ENCODE measurements at regions not wholly inside any gene's neighbourhood (a gene's known extent, or its start where the extent isn't known, plus 50 kb on each side); places are given as distances from the start of the nearest gene placed in this dataset.

DNA sequence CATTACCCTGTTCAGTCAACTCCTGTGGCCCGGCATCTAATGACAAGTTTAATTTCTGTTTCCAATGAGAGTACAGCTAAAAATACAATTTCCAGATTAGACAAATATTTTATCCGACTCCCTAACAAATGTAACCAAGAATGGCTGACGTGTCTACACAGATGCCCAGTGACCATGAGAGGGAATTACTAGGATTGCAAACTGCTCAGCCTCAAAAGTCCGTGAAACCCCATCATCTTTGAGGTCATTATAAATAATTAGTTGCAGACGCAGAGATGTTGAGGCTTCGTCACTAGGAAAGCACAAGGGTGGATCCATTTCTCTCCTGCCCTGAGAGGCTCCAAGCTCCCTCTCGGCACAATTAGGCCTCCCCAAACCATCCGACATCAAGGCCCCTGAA lies 104.1 kb upstream of the ZNF507 start:
- no peak overlapping the region for H3K27ac ChIP-seq
- TF ChIP-seq POLR2A (IDR thresholded peaks at IDR 0.05) (no peak), EP300 (IDR thresholded peaks at IDR 0.05) (no peak), POLR2AphosphoS5 (IDR thresholded peaks at IDR 0.05) (no peak)
- TF ChIP-seq, protein P1, sequence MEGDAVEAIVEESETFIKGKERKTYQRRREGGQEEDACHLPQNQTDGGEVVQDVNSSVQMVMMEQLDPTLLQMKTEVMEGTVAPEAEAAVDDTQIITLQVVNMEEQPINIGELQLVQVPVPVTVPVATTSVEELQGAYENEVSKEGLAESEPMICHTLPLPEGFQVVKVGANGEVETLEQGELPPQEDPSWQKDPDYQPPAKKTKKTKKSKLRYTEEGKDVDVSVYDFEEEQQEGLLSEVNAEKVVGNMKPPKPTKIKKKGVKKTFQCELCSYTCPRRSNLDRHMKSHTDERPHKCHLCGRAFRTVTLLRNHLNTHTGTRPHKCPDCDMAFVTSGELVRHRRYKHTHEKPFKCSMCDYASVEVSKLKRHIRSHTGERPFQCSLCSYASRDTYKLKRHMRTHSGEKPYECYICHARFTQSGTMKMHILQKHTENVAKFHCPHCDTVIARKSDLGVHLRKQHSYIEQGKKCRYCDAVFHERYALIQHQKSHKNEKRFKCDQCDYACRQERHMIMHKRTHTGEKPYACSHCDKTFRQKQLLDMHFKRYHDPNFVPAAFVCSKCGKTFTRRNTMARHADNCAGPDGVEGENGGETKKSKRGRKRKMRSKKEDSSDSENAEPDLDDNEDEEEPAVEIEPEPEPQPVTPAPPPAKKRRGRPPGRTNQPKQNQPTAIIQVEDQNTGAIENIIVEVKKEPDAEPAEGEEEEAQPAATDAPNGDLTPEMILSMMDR (IDR thresholded peaks at IDR 0.05) = no peak
- H3K4me1 ChIP-seq = no peaks in the 10 kb centered on the region
- DNase-seq = no peak
- ATAC-seq (ENCODE audit: low FRiP score in 2 of 2) = peak in 1 of 2 donors; percentile 27
- no peak overlapping the region for H3K4me3 ChIP-seq
- H3K27me3 ChIP-seq = no peaks in the 10 kb centered on the region
- H3K9me3 ChIP-seq = no peaks in the 10 kb centered on the region
- H3K36me3 ChIP-seq = no peaks in the 10 kb centered on the region
- 84 to 89% methylated on average over 8 of the region's 8 CpGs for WGBS, 2 donors

DNA sequence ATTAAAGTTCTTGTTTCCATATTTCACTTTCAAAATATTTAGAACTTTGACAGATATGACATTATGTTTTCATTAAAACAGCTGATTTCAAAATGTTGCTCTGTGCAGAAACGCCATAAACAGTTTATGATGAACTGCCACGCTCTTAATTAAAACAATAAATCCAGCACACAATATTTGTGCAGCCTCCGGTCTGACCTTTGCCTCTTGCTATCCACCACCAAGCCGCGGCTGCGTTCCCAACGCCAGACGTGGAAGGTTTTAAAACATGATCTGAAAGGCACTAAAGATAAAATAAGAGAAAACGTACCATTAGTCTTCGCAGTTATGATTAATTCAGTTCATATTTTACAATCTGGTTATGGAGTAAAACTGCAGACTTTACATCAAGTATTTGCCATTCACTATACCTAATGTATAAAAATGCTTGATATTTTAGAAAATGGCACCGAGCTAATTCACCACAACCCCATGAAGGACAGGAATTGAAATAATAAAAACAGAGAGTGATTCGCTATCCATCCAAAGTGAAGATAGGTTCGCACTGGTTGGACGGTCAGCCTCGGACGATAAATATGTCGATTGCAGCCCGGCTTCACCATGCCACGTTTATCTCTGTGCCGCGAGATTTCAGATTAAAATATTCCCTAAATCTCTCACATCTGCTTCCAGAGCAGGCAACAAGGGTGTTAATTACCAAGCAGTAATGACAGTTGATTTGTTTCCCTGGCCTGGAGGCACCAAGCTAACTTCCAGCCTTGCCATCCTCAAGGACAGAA lies 103.3 kb upstream of the ZNF507 start:
- H3K36me3 ChIP-seq = no peaks in the 10 kb centered on the region
- DNase-seq (no peak), ATAC-seq (ENCODE audit: low FRiP score in 2 of 2) (no peak)
- no peak overlapping the region for H3K4me3 ChIP-seq
- no peak overlapping the region for H3K27ac ChIP-seq
- WGBS, 2 donors = 81 to 87% methylated on average over 21 of the region's 21 CpGs
- peaks cover 0 to 3% (median 0%) of the 10 kb centered on the region in 4 donors for H3K9me3 ChIP-seq
- no peaks in the 10 kb centered on the region for H3K4me1 ChIP-seq
- TF ChIP-seq POLR2A (IDR thresholded peaks at IDR 0.05) (no peak), POLR2AphosphoS5 (IDR thresholded peaks at IDR 0.05) (no peak), EP300 (IDR thresholded peaks at IDR 0.05) (no peak)
- TF ChIP-seq, protein P1 (IDR thresholded peaks at IDR 0.05) = no peak
- no peaks in the 10 kb centered on the region for H3K27me3 ChIP-seq

DNA sequence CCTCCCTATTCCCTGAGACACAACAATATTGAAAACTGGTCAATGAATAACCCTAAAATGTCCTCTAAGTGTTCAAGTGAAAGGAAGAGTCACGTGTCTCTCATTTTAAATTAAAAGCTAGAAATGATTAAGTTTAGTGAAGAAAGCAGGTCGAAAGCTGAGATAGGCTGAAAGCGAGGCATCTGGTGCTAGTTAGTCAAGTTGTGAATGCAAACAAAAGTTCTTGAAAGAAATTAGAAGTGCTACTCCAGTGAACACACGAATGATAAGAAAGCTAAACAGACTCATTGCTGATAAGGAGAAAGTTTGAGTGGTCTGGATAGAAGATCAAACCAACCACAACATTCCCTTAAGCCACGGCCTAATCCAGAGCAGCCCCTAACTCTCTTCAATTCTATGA lies 99.4 kb upstream of the ZNF507 start:
- no peaks in the 10 kb centered on the region for H3K4me1 ChIP-seq
- no peak for ATAC-seq (ENCODE audit: low FRiP score in 2 of 2)

DNA sequence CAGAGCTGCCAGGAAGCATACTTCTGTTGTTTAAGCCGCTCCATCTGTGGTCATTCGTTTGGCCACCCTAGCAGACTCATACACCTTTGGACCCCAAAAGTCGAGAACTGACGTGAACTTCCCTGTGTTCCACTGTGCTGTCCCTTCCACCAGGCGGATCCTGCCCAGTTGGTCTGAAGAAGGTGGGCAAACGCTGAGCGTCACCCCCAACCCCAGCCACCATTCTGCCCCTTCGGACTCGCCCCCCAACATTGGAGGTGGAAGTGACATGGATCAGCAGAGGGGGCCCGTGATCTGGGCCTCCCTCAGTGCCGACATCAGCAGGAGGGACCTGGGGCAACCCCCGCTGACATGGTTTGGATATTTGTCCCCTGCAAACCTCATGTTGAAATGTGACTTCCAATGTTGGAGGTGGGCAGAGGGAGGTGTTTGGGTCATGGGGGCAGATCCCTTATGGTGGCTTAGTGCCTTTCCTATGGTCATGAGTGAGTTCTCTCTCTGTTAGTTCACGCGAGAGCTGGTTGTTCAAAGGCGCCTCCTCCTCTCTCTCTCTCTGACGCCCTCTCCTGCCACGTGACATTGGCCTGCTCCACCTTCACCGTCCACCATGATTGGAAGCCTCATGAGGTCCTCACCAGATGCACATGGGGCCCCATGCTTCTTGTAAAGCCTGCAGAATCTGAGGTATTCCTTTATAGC lies 93.6 kb upstream of the ZNF507 start:
- no peak overlapping the region for H3K27ac ChIP-seq
- H3K4me3 ChIP-seq = no peak overlapping the region
- TF ChIP-seq EP300 (IDR thresholded peaks at IDR 0.05) (no peak), POLR2A (IDR thresholded peaks at IDR 0.05) (no peak)
- no peaks in the 10 kb centered on the region for H3K36me3 ChIP-seq
- no peaks in the 10 kb centered on the region for H3K27me3 ChIP-seq
- H3K4me1 ChIP-seq = no peaks in the 10 kb centered on the region
- ATAC-seq (ENCODE audit: low FRiP score in 2 of 2) = no peak
- peaks cover 0 to 4% (median 0%) of the 10 kb centered on the region in 4 donors for H3K9me3 ChIP-seq
- WGBS, 2 donors = 94% methylated on average over 18 of the region's 18 CpGs
- peak in 1 of 2 donors; percentile 24 for DNase-seq

More for the DNA sequence above, 99.4 kb upstream of the ZNF507 start:
- TF ChIP-seq EP300 (IDR thresholded peaks at IDR 0.05) (no peak), POLR2AphosphoS5 (IDR thresholded peaks at IDR 0.05) (no peak), POLR2A (IDR thresholded peaks at IDR 0.05) (no peak)
- TF ChIP-seq, protein P1 (IDR thresholded peaks at IDR 0.05) = no peak
- Histone ChIP-seq H3K9me3 (peaks cover 0 to 4% (median 0%) of the 10 kb centered on the region in 4 donors), H3K27me3 (no peaks in the 10 kb centered on the region), H3K27ac (no peak overlapping the region), H3K36me3 (no peaks in the 10 kb centered on the region), H3K4me3 (no peak overlapping the region)
- DNase-seq = no peak
- WGBS, 2 donors = 27 to 41% methylated on average over 5 of the region's 5 CpGs

DNA sequence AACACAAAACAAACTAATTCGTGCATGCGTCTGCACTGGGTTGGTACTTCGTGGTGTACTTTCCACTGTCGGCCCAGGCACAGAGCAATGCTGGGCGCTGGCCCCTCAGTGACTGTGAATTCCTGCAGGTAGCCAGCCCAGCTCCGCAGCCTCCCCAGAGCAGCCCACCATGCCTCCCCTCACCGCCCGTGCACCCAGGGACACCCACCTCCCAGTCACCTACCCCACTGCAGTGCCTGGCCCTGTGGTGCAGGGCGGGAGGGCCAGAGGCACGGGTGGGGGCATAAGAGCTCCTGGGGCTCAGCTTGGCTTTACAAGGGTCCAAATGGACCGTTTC lies 93.1 kb upstream of the ZNF507 start:
- Histone ChIP-seq H3K27me3 (no peaks in the 10 kb centered on the region), H3K36me3 (no peaks in the 10 kb centered on the region), H3K27ac (no peak overlapping the region), H3K4me3 (no peak overlapping the region), H3K9me3 (no peaks in the 10 kb centered on the region), H3K4me1 (no peaks in the 10 kb centered on the region)
- ATAC-seq (ENCODE audit: low FRiP score in 2 of 2) = no peak
- DNase-seq = peak in 1 of 2 donors; percentile 51
- 88 to 91% methylated on average over 11 of the region's 11 CpGs for WGBS, 2 donors
- TF ChIP-seq POLR2AphosphoS5 (IDR thresholded peaks at IDR 0.05) (no peak), POLR2A (IDR thresholded peaks at IDR 0.05) (no peak), EP300 (IDR thresholded peaks at IDR 0.05) (no peak)
- TF ChIP-seq, protein P1 (IDR thresholded peaks at IDR 0.05) = no peak

All from upper lobe of left lung (tissue), 6 donors.